ENCODE measurements at regions not wholly inside any gene's neighbourhood (a gene's known extent, or its start where the extent isn't known, plus 50 kb on each side); places are given as distances from the start of the nearest gene placed in this dataset.

- TF ChIP-seq, protein P1, sequence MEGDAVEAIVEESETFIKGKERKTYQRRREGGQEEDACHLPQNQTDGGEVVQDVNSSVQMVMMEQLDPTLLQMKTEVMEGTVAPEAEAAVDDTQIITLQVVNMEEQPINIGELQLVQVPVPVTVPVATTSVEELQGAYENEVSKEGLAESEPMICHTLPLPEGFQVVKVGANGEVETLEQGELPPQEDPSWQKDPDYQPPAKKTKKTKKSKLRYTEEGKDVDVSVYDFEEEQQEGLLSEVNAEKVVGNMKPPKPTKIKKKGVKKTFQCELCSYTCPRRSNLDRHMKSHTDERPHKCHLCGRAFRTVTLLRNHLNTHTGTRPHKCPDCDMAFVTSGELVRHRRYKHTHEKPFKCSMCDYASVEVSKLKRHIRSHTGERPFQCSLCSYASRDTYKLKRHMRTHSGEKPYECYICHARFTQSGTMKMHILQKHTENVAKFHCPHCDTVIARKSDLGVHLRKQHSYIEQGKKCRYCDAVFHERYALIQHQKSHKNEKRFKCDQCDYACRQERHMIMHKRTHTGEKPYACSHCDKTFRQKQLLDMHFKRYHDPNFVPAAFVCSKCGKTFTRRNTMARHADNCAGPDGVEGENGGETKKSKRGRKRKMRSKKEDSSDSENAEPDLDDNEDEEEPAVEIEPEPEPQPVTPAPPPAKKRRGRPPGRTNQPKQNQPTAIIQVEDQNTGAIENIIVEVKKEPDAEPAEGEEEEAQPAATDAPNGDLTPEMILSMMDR (IDR thresholded peaks at IDR 0.05 in 2 of 3, conservative IDR thresholded peaks at IDR 0.05 in 1 of 3; ENCODE audit: borderline replicate concordance in 1 of 3, insufficient read depth in 1 of 3, low read depth in 2 of 3, low read length in 2 of 3): no peak
- TF ChIP-seq SP1 (IDR thresholded peaks at IDR 0.05; ENCODE audit: low read depth) (no peak), ZNF274 (IDR thresholded peaks at IDR 0.05; ENCODE audit: low read depth, low read length) (no peak), SRF (IDR thresholded peaks at IDR 0.05; ENCODE audit: low read depth) (no peak), POLR2A (IDR thresholded peaks at IDR 0.05; ENCODE audit: borderline replicate concordance, extremely low read depth, insufficient read depth, insufficient read length) (no peak), YY1 (IDR thresholded peaks at IDR 0.05; ENCODE audit: extremely low read depth, insufficient replicate concordance, low read depth, low read length) (no peak), ZFX (IDR thresholded peaks at IDR 0.05) (no peak), EZH2 (IDR thresholded peaks at IDR 0.05) (no peak)
- TF ChIP-seq, protein P2, sequence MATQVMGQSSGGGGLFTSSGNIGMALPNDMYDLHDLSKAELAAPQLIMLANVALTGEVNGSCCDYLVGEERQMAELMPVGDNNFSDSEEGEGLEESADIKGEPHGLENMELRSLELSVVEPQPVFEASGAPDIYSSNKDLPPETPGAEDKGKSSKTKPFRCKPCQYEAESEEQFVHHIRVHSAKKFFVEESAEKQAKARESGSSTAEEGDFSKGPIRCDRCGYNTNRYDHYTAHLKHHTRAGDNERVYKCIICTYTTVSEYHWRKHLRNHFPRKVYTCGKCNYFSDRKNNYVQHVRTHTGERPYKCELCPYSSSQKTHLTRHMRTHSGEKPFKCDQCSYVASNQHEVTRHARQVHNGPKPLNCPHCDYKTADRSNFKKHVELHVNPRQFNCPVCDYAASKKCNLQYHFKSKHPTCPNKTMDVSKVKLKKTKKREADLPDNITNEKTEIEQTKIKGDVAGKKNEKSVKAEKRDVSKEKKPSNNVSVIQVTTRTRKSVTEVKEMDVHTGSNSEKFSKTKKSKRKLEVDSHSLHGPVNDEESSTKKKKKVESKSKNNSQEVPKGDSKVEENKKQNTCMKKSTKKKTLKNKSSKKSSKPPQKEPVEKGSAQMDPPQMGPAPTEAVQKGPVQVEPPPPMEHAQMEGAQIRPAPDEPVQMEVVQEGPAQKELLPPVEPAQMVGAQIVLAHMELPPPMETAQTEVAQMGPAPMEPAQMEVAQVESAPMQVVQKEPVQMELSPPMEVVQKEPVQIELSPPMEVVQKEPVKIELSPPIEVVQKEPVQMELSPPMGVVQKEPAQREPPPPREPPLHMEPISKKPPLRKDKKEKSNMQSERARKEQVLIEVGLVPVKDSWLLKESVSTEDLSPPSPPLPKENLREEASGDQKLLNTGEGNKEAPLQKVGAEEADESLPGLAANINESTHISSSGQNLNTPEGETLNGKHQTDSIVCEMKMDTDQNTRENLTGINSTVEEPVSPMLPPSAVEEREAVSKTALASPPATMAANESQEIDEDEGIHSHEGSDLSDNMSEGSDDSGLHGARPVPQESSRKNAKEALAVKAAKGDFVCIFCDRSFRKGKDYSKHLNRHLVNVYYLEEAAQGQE (IDR thresholded peaks at IDR 0.05; ENCODE audit: low read depth): no peak
These were observed 327.7 kb downstream of the LRIG3 start for GRCh38 chr12:58592475-58593207.
